ENCODE measurements at regions not wholly inside any gene's neighbourhood (a gene's known extent, or its start where the extent isn't known, plus 50 kb on each side); places are given as distances from the start of the nearest gene placed in this dataset.

- no peak for TF ChIP-seq CTCF (conservative IDR thresholded peaks at IDR 0.05; ENCODE audit: low read depth, low read length)
- TF ChIP-seq EZH2 (IDR thresholded peaks at IDR 0.05; ENCODE audit: borderline replicate concordance, low read depth, low read length, poor library complexity, severe bottlenecking) = no peak
Observed at GRCh38 chr2:199197448-199197847, 260.3 kb downstream of the SATB2 start.

Measured in A673 (cell line).